ENCODE measurements at regions not wholly inside any gene's neighbourhood (a gene's known extent, or its start where the extent isn't known, plus 50 kb on each side); places are given as distances from the start of the nearest gene placed in this dataset.

DNA sequence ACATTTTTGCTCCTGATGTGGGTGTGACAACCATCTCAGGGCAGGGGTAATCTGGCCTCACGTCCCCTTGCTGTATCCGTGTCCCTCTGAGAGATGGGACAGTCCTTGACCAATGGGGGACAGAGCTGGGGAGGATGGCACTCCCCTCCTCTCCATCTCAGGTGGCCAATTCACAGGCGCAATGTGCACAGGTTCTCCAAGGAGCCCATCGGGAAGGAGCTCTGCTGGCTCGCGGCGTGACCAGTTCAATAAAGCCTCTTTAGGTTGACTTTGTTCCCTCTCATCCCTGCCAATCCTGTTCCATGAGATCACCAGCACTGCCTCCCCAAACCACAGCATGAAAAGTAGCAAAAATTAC, 196.3 kb upstream of the SLC24A3 start:
- TF ChIP-seq, protein P1, sequence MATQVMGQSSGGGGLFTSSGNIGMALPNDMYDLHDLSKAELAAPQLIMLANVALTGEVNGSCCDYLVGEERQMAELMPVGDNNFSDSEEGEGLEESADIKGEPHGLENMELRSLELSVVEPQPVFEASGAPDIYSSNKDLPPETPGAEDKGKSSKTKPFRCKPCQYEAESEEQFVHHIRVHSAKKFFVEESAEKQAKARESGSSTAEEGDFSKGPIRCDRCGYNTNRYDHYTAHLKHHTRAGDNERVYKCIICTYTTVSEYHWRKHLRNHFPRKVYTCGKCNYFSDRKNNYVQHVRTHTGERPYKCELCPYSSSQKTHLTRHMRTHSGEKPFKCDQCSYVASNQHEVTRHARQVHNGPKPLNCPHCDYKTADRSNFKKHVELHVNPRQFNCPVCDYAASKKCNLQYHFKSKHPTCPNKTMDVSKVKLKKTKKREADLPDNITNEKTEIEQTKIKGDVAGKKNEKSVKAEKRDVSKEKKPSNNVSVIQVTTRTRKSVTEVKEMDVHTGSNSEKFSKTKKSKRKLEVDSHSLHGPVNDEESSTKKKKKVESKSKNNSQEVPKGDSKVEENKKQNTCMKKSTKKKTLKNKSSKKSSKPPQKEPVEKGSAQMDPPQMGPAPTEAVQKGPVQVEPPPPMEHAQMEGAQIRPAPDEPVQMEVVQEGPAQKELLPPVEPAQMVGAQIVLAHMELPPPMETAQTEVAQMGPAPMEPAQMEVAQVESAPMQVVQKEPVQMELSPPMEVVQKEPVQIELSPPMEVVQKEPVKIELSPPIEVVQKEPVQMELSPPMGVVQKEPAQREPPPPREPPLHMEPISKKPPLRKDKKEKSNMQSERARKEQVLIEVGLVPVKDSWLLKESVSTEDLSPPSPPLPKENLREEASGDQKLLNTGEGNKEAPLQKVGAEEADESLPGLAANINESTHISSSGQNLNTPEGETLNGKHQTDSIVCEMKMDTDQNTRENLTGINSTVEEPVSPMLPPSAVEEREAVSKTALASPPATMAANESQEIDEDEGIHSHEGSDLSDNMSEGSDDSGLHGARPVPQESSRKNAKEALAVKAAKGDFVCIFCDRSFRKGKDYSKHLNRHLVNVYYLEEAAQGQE (IDR thresholded peaks at IDR 0.05; ENCODE audit: insufficient replicate concordance, low read depth): no peak
- TF ChIP-seq, protein P2, sequence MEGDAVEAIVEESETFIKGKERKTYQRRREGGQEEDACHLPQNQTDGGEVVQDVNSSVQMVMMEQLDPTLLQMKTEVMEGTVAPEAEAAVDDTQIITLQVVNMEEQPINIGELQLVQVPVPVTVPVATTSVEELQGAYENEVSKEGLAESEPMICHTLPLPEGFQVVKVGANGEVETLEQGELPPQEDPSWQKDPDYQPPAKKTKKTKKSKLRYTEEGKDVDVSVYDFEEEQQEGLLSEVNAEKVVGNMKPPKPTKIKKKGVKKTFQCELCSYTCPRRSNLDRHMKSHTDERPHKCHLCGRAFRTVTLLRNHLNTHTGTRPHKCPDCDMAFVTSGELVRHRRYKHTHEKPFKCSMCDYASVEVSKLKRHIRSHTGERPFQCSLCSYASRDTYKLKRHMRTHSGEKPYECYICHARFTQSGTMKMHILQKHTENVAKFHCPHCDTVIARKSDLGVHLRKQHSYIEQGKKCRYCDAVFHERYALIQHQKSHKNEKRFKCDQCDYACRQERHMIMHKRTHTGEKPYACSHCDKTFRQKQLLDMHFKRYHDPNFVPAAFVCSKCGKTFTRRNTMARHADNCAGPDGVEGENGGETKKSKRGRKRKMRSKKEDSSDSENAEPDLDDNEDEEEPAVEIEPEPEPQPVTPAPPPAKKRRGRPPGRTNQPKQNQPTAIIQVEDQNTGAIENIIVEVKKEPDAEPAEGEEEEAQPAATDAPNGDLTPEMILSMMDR (IDR thresholded peaks at IDR 0.05; ENCODE audit: insufficient read depth, low read length): no peak
- TF ChIP-seq POLR2AphosphoS5 (IDR thresholded peaks at IDR 0.05; ENCODE audit: low read depth): no peak
- no peaks in the 10 kb centered on the region for H3K27me3 ChIP-seq (ENCODE audit: insufficient read depth, poor library complexity, severe bottlenecking)
- H3K27ac ChIP-seq (replicated peaks): no peak overlapping the region
- no peak for DNase-seq (ENCODE audit: low read depth in 1 of 2, low spot score in 1 of 2)
- no peak overlapping the region for H3K4me3 ChIP-seq (replicated peaks; ENCODE audit: insufficient read depth, low read length)

DNA sequence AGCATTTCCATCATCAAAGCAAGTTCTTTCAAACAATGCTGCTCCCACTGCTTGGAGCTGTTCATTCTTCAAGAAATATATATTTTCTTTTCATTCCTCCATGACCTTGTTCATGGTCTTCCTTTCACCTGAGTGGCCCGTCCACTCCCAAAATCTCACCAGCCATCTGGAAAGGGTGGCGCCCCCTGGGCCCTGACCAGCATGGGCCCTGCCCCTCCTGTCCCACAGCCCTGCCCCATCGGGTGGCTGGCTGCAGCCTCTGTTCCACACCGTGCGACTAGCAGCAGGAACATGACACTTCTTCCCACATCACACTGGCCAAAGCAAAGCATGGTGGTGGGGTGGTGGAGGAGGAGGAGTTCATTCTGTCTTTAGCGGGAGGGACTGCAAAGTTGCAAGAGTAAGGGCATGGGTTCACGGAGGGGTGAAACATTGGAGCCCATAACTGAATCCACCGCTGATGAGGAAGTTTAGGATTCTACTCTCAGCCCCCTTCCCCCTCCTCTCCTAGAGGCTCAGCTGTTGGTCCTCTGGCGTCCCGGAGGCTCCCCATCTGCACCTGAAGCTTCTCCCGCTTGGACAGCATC, 195.2 kb upstream of the SLC24A3 start:
- H3K27ac ChIP-seq (replicated peaks): no peak overlapping the region
- no peaks in the 10 kb centered on the region for H3K27me3 ChIP-seq (ENCODE audit: insufficient read depth, poor library complexity, severe bottlenecking)
- DNase-seq (ENCODE audit: low read depth in 1 of 2, low spot score in 1 of 2): no peak
- TF ChIP-seq, protein P1 (IDR thresholded peaks at IDR 0.05; ENCODE audit: insufficient replicate concordance, low read depth): no peak
- TF ChIP-seq, protein P2 (IDR thresholded peaks at IDR 0.05; ENCODE audit: insufficient read depth, low read length): no peak
- TF ChIP-seq POLR2AphosphoS5 (IDR thresholded peaks at IDR 0.05; ENCODE audit: low read depth): no peak
- TF ChIP-seq GABPA (IDR thresholded peaks at IDR 0.05; ENCODE audit: low read depth): no peak
- TF ChIP-seq SPI1 (IDR thresholded peaks at IDR 0.05; ENCODE audit: borderline replicate concordance, low read depth): no peak
- no peak overlapping the region for H3K4me3 ChIP-seq (replicated peaks; ENCODE audit: insufficient read depth, low read length)

DNA sequence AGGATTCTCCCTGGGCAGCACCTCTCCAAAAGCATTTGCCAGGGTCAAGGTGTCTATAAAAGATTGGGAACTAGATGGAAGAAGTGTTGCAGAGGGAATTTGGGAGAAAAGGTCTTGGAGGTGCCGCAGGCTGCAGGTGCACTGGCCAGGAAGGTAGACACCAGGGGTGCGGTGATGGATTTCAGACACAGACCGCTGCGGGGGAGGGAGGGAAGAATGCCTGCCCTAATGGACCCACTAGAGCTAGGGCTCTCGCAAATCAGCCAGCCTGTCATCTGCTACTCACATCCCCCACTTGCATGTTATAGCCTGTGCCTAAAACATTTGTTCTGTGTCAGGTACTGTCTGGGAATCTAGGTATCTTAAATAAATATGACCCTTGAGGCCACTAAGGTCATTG, 193.6 kb upstream of the SLC24A3 start:
- TF ChIP-seq, protein P1 (IDR thresholded peaks at IDR 0.05; ENCODE audit: insufficient replicate concordance, low read depth): no peak
- TF ChIP-seq, protein P2 (IDR thresholded peaks at IDR 0.05; ENCODE audit: insufficient read depth, low read length): no peak
- TF ChIP-seq SPI1 (IDR thresholded peaks at IDR 0.05; ENCODE audit: borderline replicate concordance, low read depth) (no peak), GABPA (IDR thresholded peaks at IDR 0.05; ENCODE audit: low read depth) (no peak), POLR2AphosphoS5 (IDR thresholded peaks at IDR 0.05; ENCODE audit: low read depth) (no peak)
- no peak overlapping the region for H3K4me3 ChIP-seq (replicated peaks; ENCODE audit: insufficient read depth, low read length)
- no peaks in the 10 kb centered on the region for H3K27me3 ChIP-seq (ENCODE audit: insufficient read depth, poor library complexity, severe bottlenecking)
- no peak for DNase-seq (ENCODE audit: low read depth in 1 of 2, low spot score in 1 of 2)
- no peak overlapping the region for H3K27ac ChIP-seq (replicated peaks)

Data from HL-60 (cell line).